ENCODE measurements at regions not wholly inside any gene's neighbourhood (a gene's known extent, or its start where the extent isn't known, plus 50 kb on each side); places are given as distances from the start of the nearest gene placed in this dataset.

- no peak overlapping the region for H2AFZ ChIP-seq (ENCODE audit: low read depth)
- H3K4me1 ChIP-seq (ENCODE audit: low read depth, poor library complexity, severe bottlenecking), result no peaks in the 10 kb centered on the region
- H3K4me2 ChIP-seq, result no peak overlapping the region
- no peak overlapping the region for H3K27ac ChIP-seq
- H3K36me3 ChIP-seq (ENCODE audit: insufficient read depth), result no peaks in the 10 kb centered on the region
- no peaks in the 10 kb centered on the region for H3K79me2 ChIP-seq (ENCODE audit: insufficient read depth, low read depth)
- no peak overlapping the region for H3K4me3 ChIP-seq (IDR thresholded peaks at IDR 0.05; ENCODE audit: insufficient read depth, low read depth, low read length)
- no peak for TF ChIP-seq CTCF (conservative IDR thresholded peaks at IDR 0.05; ENCODE audit: low read depth, low read length)
- no peak overlapping the region for H3K9ac ChIP-seq
- peaks cover 79% of the 10 kb centered on the region for H3K27me3 ChIP-seq (ENCODE audit: insufficient read depth, low read depth)
- no peaks in the 10 kb centered on the region for H4K20me1 ChIP-seq (ENCODE audit: insufficient read depth)
These were observed 96.6 kb downstream of the UNCX start for GRCh38 chr7:1329261-1329660.

- no peak for TF ChIP-seq CTCF (conservative IDR thresholded peaks at IDR 0.05; ENCODE audit: low read depth, low read length)
- H3K27ac ChIP-seq, result no peak overlapping the region
- no peaks in the 10 kb centered on the region for H4K20me1 ChIP-seq (ENCODE audit: insufficient read depth)
- no peaks in the 10 kb centered on the region for H3K79me2 ChIP-seq (ENCODE audit: insufficient read depth, low read depth)
- no peak overlapping the region for H2AFZ ChIP-seq (ENCODE audit: low read depth)
- no peak overlapping the region for H3K9ac ChIP-seq
- H3K4me3 ChIP-seq (IDR thresholded peaks at IDR 0.05; ENCODE audit: insufficient read depth, low read depth, low read length), result no peak overlapping the region
- H3K27me3 ChIP-seq (ENCODE audit: insufficient read depth, low read depth), result peaks cover 79% of the 10 kb centered on the region
- H3K36me3 ChIP-seq (ENCODE audit: insufficient read depth), result no peaks in the 10 kb centered on the region
- H3K4me1 ChIP-seq (ENCODE audit: low read depth, poor library complexity, severe bottlenecking), result no peaks in the 10 kb centered on the region
- no peak overlapping the region for H3K4me2 ChIP-seq
These were observed 97.5 kb downstream of the UNCX start for GRCh38 chr7:1329966-1330800.

- peaks cover 79% of the 10 kb centered on the region for H3K27me3 ChIP-seq (ENCODE audit: insufficient read depth, low read depth)
- no peaks in the 10 kb centered on the region for H3K36me3 ChIP-seq (ENCODE audit: insufficient read depth)
- no peak overlapping the region for H3K4me2 ChIP-seq
- H2AFZ ChIP-seq (ENCODE audit: low read depth), result no peak overlapping the region
- no peaks in the 10 kb centered on the region for H3K4me1 ChIP-seq (ENCODE audit: low read depth, poor library complexity, severe bottlenecking)
- H3K4me3 ChIP-seq (IDR thresholded peaks at IDR 0.05; ENCODE audit: insufficient read depth, low read depth, low read length), result no peak overlapping the region
- H4K20me1 ChIP-seq (ENCODE audit: insufficient read depth), result no peaks in the 10 kb centered on the region
- TF ChIP-seq CTCF (conservative IDR thresholded peaks at IDR 0.05; ENCODE audit: low read depth, low read length), result no peak
- no peak overlapping the region for H3K27ac ChIP-seq
- no peaks in the 10 kb centered on the region for H3K79me2 ChIP-seq (ENCODE audit: insufficient read depth, low read depth)
- H3K9ac ChIP-seq, result no peak overlapping the region
These were observed 98.2 kb downstream of the UNCX start for GRCh38 chr7:1330801-1331425.

- H3K4me3 ChIP-seq (IDR thresholded peaks at IDR 0.05; ENCODE audit: insufficient read depth, low read depth, low read length), result no peak overlapping the region
- TF ChIP-seq CTCF (conservative IDR thresholded peaks at IDR 0.05; ENCODE audit: low read depth, low read length), result no peak
- H3K79me2 ChIP-seq (ENCODE audit: insufficient read depth, low read depth), result no peaks in the 10 kb centered on the region
- no peaks in the 10 kb centered on the region for H3K4me1 ChIP-seq (ENCODE audit: low read depth, poor library complexity, severe bottlenecking)
- H2AFZ ChIP-seq (ENCODE audit: low read depth), result no peak overlapping the region
- no peak overlapping the region for H3K4me2 ChIP-seq
- no peaks in the 10 kb centered on the region for H3K36me3 ChIP-seq (ENCODE audit: insufficient read depth)
- H3K27ac ChIP-seq, result no peak overlapping the region
- no peak overlapping the region for H3K9ac ChIP-seq
- H3K27me3 ChIP-seq (ENCODE audit: insufficient read depth, low read depth), result peaks cover 80% of the 10 kb centered on the region
- H4K20me1 ChIP-seq (ENCODE audit: insufficient read depth), result no peaks in the 10 kb centered on the region
These were observed 99.1 kb downstream of the UNCX start for GRCh38 chr7:1331561-1332467.
